ENCODE measurements at regions not wholly inside any gene's neighbourhood (a gene's known extent, or its start where the extent isn't known, plus 50 kb on each side); places are given as distances from the start of the nearest gene placed in this dataset.

DNA sequence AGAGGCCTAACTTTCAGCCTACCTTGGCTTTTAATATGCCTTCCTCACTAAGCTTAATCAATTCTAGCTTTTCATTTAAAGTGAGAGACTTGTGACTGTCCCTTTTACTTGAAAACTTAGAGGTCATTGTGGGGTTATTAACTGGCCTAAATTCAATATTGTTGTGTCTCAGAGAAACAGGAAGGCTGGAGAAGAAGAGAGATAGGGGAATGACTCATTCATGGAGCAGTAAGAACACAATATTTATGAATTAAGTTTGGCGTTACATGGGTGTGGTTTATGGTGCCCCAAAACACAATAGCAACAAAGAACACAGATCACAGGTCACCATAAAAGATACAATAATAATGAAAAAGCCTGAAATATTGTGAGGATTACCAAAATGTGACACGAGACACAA lies 612.1 kb downstream of the TBC1D4 start:
- TF ChIP-seq, protein P1, sequence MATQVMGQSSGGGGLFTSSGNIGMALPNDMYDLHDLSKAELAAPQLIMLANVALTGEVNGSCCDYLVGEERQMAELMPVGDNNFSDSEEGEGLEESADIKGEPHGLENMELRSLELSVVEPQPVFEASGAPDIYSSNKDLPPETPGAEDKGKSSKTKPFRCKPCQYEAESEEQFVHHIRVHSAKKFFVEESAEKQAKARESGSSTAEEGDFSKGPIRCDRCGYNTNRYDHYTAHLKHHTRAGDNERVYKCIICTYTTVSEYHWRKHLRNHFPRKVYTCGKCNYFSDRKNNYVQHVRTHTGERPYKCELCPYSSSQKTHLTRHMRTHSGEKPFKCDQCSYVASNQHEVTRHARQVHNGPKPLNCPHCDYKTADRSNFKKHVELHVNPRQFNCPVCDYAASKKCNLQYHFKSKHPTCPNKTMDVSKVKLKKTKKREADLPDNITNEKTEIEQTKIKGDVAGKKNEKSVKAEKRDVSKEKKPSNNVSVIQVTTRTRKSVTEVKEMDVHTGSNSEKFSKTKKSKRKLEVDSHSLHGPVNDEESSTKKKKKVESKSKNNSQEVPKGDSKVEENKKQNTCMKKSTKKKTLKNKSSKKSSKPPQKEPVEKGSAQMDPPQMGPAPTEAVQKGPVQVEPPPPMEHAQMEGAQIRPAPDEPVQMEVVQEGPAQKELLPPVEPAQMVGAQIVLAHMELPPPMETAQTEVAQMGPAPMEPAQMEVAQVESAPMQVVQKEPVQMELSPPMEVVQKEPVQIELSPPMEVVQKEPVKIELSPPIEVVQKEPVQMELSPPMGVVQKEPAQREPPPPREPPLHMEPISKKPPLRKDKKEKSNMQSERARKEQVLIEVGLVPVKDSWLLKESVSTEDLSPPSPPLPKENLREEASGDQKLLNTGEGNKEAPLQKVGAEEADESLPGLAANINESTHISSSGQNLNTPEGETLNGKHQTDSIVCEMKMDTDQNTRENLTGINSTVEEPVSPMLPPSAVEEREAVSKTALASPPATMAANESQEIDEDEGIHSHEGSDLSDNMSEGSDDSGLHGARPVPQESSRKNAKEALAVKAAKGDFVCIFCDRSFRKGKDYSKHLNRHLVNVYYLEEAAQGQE (IDR thresholded peaks at IDR 0.05; ENCODE audit: borderline replicate concordance): no peak
- TF ChIP-seq, protein P1 (CRISPR knock-in tag; IDR thresholded peaks at IDR 0.05; ENCODE audit: low read depth): no peak
- peak; percentile 85 for TF ChIP-seq FOSL1 (tag; conservative IDR thresholded peaks at IDR 0.05)
- TF ChIP-seq, protein P2, sequence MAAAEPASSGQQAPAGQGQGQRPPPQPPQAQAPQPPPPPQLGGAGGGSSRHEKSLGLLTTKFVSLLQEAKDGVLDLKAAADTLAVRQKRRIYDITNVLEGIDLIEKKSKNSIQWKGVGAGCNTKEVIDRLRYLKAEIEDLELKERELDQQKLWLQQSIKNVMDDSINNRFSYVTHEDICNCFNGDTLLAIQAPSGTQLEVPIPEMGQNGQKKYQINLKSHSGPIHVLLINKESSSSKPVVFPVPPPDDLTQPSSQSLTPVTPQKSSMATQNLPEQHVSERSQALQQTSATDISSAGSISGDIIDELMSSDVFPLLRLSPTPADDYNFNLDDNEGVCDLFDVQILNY (CRISPR knock-in tag; IDR thresholded peaks at IDR 0.05): no peak

Data from K562 (cell line).